ENCODE measurements at regions not wholly inside any gene's neighbourhood (a gene's known extent, or its start where the extent isn't known, plus 50 kb on each side); places are given as distances from the start of the nearest gene placed in this dataset.

- TF ChIP-seq CTCF (IDR thresholded peaks at IDR 0.05; ENCODE audit: low read depth, low read length, missing input control) (no peak), RXRA (IDR thresholded peaks at IDR 0.05) (no peak)
These were observed 226.4 kb upstream of the MYT1L start for GRCh38 chr2:2557475-2557874.

Data from liver (tissue), 3 donors.